CD4-positive, alpha-beta memory T cell (primary cell): ENCODE measurements at regions not wholly inside any gene's neighbourhood (a gene's known extent, or its start where the extent isn't known, plus 50 kb on each side); places are given as distances from the start of the nearest gene placed in this dataset.

Experiments
- CTCF ChIA-PET: fragments of 350-600 bp; sonication (Branson Sonifier 250); formaldehyde crosslinking; loops from one replicate; lab custom pipeline; 2021; ENCODE audit warnings: inconsistent platforms; ENCODE audit not compliant: partially characterized antibody; lab: Charles Lee
- POLR2A ChIA-PET: fragments of 350-600 bp; sonication (Branson Sonifier 250); formaldehyde crosslinking; loops from one replicate; lab custom pipeline; 2021; ENCODE audit not compliant: partially characterized antibody; lab: Charles Lee
- DNase-seq, 5 donors: peaks; one replicate each; pipeline versions ENCODE4 v3.0.0 to v3.0.0-alpha.2; 2020 to 2022; ENCODE audit warnings: mixed read lengths in 1 of 5
- H3K27ac ChIP-seq: one replicate; pipeline ENCODE4 v1.7.0; 2013; ENCODE audit warnings: low read depth, low read length
- H3K27me3 ChIP-seq: 2 replicates; pipeline ENCODE4 v1.7.0; 2013; ENCODE audit warnings: mild to moderate bottlenecking, low read length, moderate library complexity; ENCODE audit not compliant: insufficient read depth
- H3K36me3 ChIP-seq: 2 replicates; pipeline ENCODE4 v1.7.0; 2013; ENCODE audit warnings: mild to moderate bottlenecking, low read length, moderate library complexity; ENCODE audit not compliant: insufficient read depth
- H3K4me1 ChIP-seq: 2 replicates; pipeline ENCODE4 v1.7.0; 2013; ENCODE audit warnings: mild to moderate bottlenecking, low read length, moderate library complexity; ENCODE audit not compliant: insufficient read depth
- H3K4me3 ChIP-seq, 2 donors: one replicate each; pipeline ENCODE4 v1.7.0; 2013; ENCODE audit warnings: low read length in 2 of 2, mild to moderate bottlenecking in 1 of 2
- H3K9me3 ChIP-seq, 2 donors: one replicate each; pipeline ENCODE4 v1.7.0; 2013; ENCODE audit warnings: low read length in 2 of 2, control low read depth in 1 of 2; ENCODE audit not compliant: control insufficient read depth in 1 of 2
- H3K27ac Mint-ChIP-seq, 7 donors: one replicate each; pipeline ENCODE4 v1.8.0; 2020 to 2021; ENCODE audit warnings: mixed read lengths in 7 of 7, mild to moderate bottlenecking in 6 of 7, inconsistent platforms in 3 of 7, moderate library complexity in 3 of 7
- H3K27me3 Mint-ChIP-seq, 2 donors: one replicate each; pipeline ENCODE4 v1.8.0; 2020 to 2021; ENCODE audit warnings: mixed read lengths in 2 of 2
- H3K36me3 Mint-ChIP-seq, 2 donors: one replicate each; pipeline ENCODE4 v1.8.0; 2020 to 2021; ENCODE audit warnings: mixed read lengths in 2 of 2, inconsistent platforms in 1 of 2, mild to moderate bottlenecking in 1 of 2
- H3K4me1 Mint-ChIP-seq, 4 donors: one replicate each; pipeline ENCODE4 v1.8.0; 2020 to 2021; ENCODE audit warnings: mixed read lengths in 4 of 4, mild to moderate bottlenecking in 1 of 4
- H3K4me3 Mint-ChIP-seq, 8 donors: one replicate each; pipeline ENCODE4 v1.8.0; 2020 to 2021; ENCODE audit warnings: mixed read lengths in 8 of 8, mild to moderate bottlenecking in 7 of 8, moderate library complexity in 6 of 8, inconsistent platforms in 3 of 8
- H3K9me3 Mint-ChIP-seq, 8 donors: one replicate each; pipeline ENCODE4 v1.8.0; 2020 to 2021; ENCODE audit warnings: mixed read lengths in 8 of 8, mild to moderate bottlenecking in 5 of 8, inconsistent platforms in 3 of 8, moderate library complexity in 1 of 8
- intact Hi-C: fragments of 100-400 bp; cut with micrococcal nuclease; formaldehyde crosslinking; loops from one replicate; pipeline ENCODE4 v1.15.1; 2023

DNA sequence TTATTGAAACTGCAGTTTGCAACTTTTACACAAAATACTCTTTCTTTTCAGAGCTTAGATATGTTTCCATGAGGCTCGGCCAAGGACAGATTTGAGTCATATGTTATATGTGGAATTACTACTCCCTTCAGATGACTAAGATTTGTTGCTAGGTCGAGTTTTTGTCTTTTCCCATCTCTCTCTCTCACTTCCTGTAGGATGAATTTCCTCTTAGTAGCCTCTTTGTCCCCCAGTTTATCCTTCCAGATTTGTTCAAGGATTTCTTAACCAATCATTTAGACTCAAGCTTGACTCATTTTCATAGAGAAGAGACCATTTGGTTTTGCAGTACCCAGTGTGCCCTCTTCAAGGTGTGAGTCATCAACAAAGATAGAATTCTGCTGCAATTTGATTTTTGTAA lies 209.2 kb downstream of the GLUD2 start:
- H3K27ac ChIP-seq: no peak overlapping the region
- H3K36me3 Mint-ChIP-seq: no peaks in the 10 kb centered on the region
- no peaks in the 10 kb centered on the region for H3K36me3 ChIP-seq
- H3K4me1 Mint-ChIP-seq: no peaks in the 10 kb centered on the region
- peaks cover 0 to 3% (median 0%) of the 10 kb centered on the region in 8 donors for H3K9me3 Mint-ChIP-seq
- no peak overlapping the region for H3K4me3 Mint-ChIP-seq
- H3K27ac Mint-ChIP-seq: no peak overlapping the region
- H3K27me3 Mint-ChIP-seq: peaks cover 0 to 2% of the 10 kb centered on the region in 2 donors
- ChIA-PET CTCF (no interaction called here), POLR2A (no interaction called here)
- H3K4me1 ChIP-seq: no peaks in the 10 kb centered on the region
- H3K27me3 ChIP-seq: no peaks in the 10 kb centered on the region
- DNase-seq: no peak
- no peak overlapping the region for H3K4me3 ChIP-seq
- no peaks in the 10 kb centered on the region for H3K9me3 ChIP-seq
- intact Hi-C loops: no loop called here

DNA sequence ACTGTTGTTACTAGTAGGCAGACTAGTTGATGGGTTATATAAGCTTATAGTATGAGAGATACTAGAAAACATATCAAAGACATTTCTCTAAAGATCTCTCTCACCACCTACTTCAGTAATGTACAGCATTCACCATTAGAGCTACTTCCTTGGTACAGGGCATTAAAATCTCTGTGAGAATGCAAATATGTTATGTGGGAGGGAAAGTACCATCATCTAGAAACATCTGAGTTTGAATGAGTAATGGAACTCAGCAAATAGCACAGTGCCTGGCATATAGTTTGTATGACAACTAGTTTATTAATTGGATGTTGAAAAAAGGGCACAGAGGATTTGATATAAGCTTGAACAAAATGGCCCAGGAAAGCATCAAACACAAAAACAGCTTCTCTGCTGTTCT lies 211.1 kb downstream of the GLUD2 start:
- Histone ChIP-seq H3K27me3 (no peaks in the 10 kb centered on the region), H3K27ac (no peak overlapping the region), H3K9me3 (no peaks in the 10 kb centered on the region), H3K4me1 (no peaks in the 10 kb centered on the region), H3K4me3 (no peak overlapping the region), H3K36me3 (no peaks in the 10 kb centered on the region)
- Mint-ChIP-seq H3K27me3 (peaks cover 0 to 2% of the 10 kb centered on the region in 2 donors), H3K27ac (no peak overlapping the region), H3K4me3 (no peak overlapping the region), H3K9me3 (peaks cover 0 to 3% (median 0%) of the 10 kb centered on the region in 8 donors), H3K4me1 (no peaks in the 10 kb centered on the region), H3K36me3 (no peaks in the 10 kb centered on the region)
- POLR2A ChIA-PET: no interaction called here
- no peak for DNase-seq
- CTCF ChIA-PET: no interaction called here
- intact Hi-C loops: no loop called here

DNA sequence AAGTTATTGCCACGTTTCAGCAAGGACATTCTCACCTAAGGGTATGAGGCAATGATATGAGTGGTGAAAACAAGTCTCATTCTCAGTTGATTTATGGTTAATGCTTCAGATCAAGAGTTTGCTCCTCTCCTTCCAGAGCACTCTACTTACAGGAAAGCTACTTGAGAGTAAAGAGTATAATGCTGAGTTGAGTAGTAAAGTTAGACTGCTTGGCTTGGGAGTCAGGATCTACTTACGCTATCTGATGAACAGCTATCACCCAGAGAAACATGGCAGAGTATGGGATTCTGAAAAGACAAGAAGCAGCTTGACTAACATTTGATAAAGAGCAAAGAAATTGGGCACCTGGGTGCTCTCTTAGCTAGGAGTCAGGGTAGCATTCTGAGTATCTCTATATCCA lies 211.8 kb downstream of the GLUD2 start:
- H3K27ac Mint-ChIP-seq: no peak overlapping the region

GRCh38 chrX:121260596-121261240 lies 213.3 kb downstream of the GLUD2 start:
- Mint-ChIP-seq H3K36me3 (no peaks in the 10 kb centered on the region), H3K9me3 (peaks cover 0 to 3% (median 0%) of the 10 kb centered on the region in 8 donors), H3K27ac (no peak overlapping the region), H3K4me1 (no peaks in the 10 kb centered on the region), H3K4me3 (no peak overlapping the region), H3K27me3 (peaks cover 0 to 2% of the 10 kb centered on the region in 2 donors)
- no peak for DNase-seq
- Histone ChIP-seq H3K4me1 (no peaks in the 10 kb centered on the region), H3K36me3 (no peaks in the 10 kb centered on the region), H3K9me3 (no peaks in the 10 kb centered on the region), H3K4me3 (no peak overlapping the region), H3K27me3 (no peaks in the 10 kb centered on the region), H3K27ac (no peak overlapping the region)
- POLR2A ChIA-PET: no interaction called here
- intact Hi-C loops: no loop called here
- CTCF ChIA-PET: no interaction called here

More for the DNA sequence above, 211.8 kb downstream of the GLUD2 start:
- Histone ChIP-seq H3K36me3 (no peaks in the 10 kb centered on the region), H3K4me3 (no peak overlapping the region), H3K27ac (no peak overlapping the region), H3K4me1 (no peaks in the 10 kb centered on the region), H3K9me3 (no peaks in the 10 kb centered on the region), H3K27me3 (no peaks in the 10 kb centered on the region)
- ChIA-PET POLR2A (no interaction called here), CTCF (no interaction called here)
- no peak for DNase-seq
- no peaks in the 10 kb centered on the region for H3K4me1 Mint-ChIP-seq
- no peaks in the 10 kb centered on the region for H3K36me3 Mint-ChIP-seq
- intact Hi-C loops: no loop called here
- H3K9me3 Mint-ChIP-seq: peaks cover 0 to 3% (median 0%) of the 10 kb centered on the region in 8 donors
- H3K27me3 Mint-ChIP-seq: peaks cover 0 to 2% of the 10 kb centered on the region in 2 donors
- no peak overlapping the region for H3K4me3 Mint-ChIP-seq

DNA sequence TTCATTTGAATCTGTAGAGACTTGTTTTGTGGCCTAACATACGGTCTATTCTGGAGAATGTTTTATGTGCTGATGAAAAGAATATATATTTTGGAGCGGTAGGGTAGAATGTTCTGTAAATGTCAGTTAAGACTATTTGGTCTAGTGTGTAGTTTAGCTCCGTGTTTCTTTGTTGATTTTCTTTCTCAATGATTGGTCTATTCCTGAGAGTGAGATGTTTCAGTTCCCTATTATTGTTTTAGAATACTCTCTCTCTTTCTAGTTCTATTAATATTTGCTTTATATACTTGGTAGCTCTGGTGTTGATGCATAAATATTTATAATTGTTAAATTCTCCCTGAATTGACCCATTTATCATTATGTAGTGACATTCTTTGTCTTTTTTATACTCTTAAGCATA lies 236.5 kb downstream of the GLUD2 start:
- Mint-ChIP-seq H3K27me3 (no peaks in the 10 kb centered on the region), H3K27ac (no peak overlapping the region), H3K36me3 (no peaks in the 10 kb centered on the region), H3K4me1 (no peaks in the 10 kb centered on the region), H3K4me3 (no peak overlapping the region), H3K9me3 (peaks cover 0 to 19% (median 8%) of the 10 kb centered on the region in 8 donors)
- ChIA-PET POLR2A (no interaction called here), CTCF (no interaction called here)
- intact Hi-C loops: no loop called here
- Histone ChIP-seq H3K4me1 (no peaks in the 10 kb centered on the region), H3K4me3 (no peak overlapping the region), H3K27me3 (no peaks in the 10 kb centered on the region), H3K36me3 (no peaks in the 10 kb centered on the region), H3K9me3 (no peaks in the 10 kb centered on the region), H3K27ac (no peak overlapping the region)
- no peak for DNase-seq

- no peak overlapping the region for H3K4me3 Mint-ChIP-seq
- no peak overlapping the region for H3K27ac Mint-ChIP-seq
Measured at GRCh38 chrX:121298499-121298898, 251.1 kb downstream of the GLUD2 start.

GRCh38 chrX:121301356-121301755 lies 253.9 kb downstream of the GLUD2 start:
- no peak overlapping the region for H3K4me3 ChIP-seq
- Mint-ChIP-seq H3K27ac (no peak overlapping the region), H3K27me3 (peaks cover 0 to 1% of the 10 kb centered on the region in 2 donors), H3K36me3 (no peaks in the 10 kb centered on the region), H3K4me1 (no peaks in the 10 kb centered on the region), H3K4me3 (no peak overlapping the region), H3K9me3 (no peaks in the 10 kb centered on the region)
- H3K27ac ChIP-seq: no peak overlapping the region
- no peaks in the 10 kb centered on the region for H3K36me3 ChIP-seq
- ChIA-PET CTCF (interaction anchor here (1.0 kb wide), 1 partner anchor 10 kb away, joined by 3 read pairs; no protein-coding TSS in a partner anchor), POLR2A (no interaction called here)
- intact Hi-C loops: no loop called here
- H3K9me3 ChIP-seq: no peaks in the 10 kb centered on the region
- DNase-seq: no peak
- no peaks in the 10 kb centered on the region for H3K4me1 ChIP-seq
- H3K27me3 ChIP-seq: no peaks in the 10 kb centered on the region

More at GRCh38 chrX:121298499-121298898, 251.1 kb downstream of the GLUD2 start:
- ChIA-PET CTCF (no interaction called here), POLR2A (no interaction called here)
- Mint-ChIP-seq H3K9me3 (no peaks in the 10 kb centered on the region), H3K4me1 (no peaks in the 10 kb centered on the region), H3K36me3 (no peaks in the 10 kb centered on the region), H3K27me3 (peaks cover 0 to 1% of the 10 kb centered on the region in 2 donors)
- no peak for DNase-seq
- Histone ChIP-seq H3K4me3 (no peak overlapping the region), H3K9me3 (no peaks in the 10 kb centered on the region), H3K27me3 (no peaks in the 10 kb centered on the region), H3K36me3 (no peaks in the 10 kb centered on the region), H3K27ac (no peak overlapping the region), H3K4me1 (no peaks in the 10 kb centered on the region)
- intact Hi-C loops: no loop called here
